ENCODE measurements at regions not wholly inside any gene's neighbourhood (a gene's known extent, or its start where the extent isn't known, plus 50 kb on each side); places are given as distances from the start of the nearest gene placed in this dataset.
"Not testable (repeated sequence)": the region's sequence is repeated elsewhere in the genome, so short reads cannot be mapped to it uniquely, and the experiment has no call there.

- intact Hi-C loops (cut with DNase I), result no loop called here
- no peaks in the 10 kb centered on the region for H3K9me3 ChIP-seq
- no peaks in the 10 kb centered on the region for H3K36me3 ChIP-seq (ENCODE audit: insufficient read depth in 1 of 2, low read depth in 1 of 2)
- no peak for ATAC-seq
- no peaks in the 10 kb centered on the region for H3K4me1 ChIP-seq
- 49 to 52% (median 49%) methylated on average over 6 of the region's 6 CpGs for WGBS, 3 donors
- TF ChIP-seq, protein P1, sequence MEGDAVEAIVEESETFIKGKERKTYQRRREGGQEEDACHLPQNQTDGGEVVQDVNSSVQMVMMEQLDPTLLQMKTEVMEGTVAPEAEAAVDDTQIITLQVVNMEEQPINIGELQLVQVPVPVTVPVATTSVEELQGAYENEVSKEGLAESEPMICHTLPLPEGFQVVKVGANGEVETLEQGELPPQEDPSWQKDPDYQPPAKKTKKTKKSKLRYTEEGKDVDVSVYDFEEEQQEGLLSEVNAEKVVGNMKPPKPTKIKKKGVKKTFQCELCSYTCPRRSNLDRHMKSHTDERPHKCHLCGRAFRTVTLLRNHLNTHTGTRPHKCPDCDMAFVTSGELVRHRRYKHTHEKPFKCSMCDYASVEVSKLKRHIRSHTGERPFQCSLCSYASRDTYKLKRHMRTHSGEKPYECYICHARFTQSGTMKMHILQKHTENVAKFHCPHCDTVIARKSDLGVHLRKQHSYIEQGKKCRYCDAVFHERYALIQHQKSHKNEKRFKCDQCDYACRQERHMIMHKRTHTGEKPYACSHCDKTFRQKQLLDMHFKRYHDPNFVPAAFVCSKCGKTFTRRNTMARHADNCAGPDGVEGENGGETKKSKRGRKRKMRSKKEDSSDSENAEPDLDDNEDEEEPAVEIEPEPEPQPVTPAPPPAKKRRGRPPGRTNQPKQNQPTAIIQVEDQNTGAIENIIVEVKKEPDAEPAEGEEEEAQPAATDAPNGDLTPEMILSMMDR (IDR thresholded peaks at IDR 0.05), result no peak
- H3K4me3 ChIP-seq, result no peak overlapping the region
- H3K27me3 ChIP-seq (ENCODE audit: insufficient read depth in 3 of 3, low read length in 2 of 3), result peaks cover 0 to 10% (median 0%) of the 10 kb centered on the region in 3 donors
- no peak overlapping the region for H3K27ac ChIP-seq
- DNase-seq, result no peak
Measured at GRCh38 chr14:106120101-106120500, 593.7 kb downstream of the TMEM121 start.

DNA sequence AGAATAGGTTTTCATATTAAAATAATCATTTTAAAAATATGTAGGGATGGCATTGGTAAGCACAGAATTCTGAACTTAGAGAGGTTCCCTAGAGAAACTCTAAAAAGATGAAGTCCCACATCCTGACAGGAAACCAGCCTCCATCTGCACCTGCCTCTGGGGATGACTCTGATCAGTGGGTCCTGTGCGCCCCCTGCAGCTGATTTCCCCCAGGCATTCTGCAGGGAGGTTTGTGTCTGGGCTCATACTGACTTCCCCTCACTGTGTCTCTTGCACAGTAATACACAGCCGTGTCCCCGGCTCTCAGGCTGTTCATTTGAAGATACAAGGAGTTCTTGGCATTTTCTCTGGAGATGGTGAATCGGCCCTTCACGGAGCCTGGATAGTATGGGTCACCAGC, 602.9 kb downstream of the TMEM121 start:
- TF ChIP-seq, protein P1 (IDR thresholded peaks at IDR 0.05), result no peak
- DNase-seq (no peak), ATAC-seq (no peak)
- no peaks in the 10 kb centered on the region for H3K9me3 ChIP-seq
- H3K4me1 ChIP-seq, result no peaks in the 10 kb centered on the region
- H3K27ac ChIP-seq, result no peak overlapping the region
- peaks cover 0 to 4% (median 0%) of the 10 kb centered on the region in 3 donors for H3K27me3 ChIP-seq (ENCODE audit: insufficient read depth in 3 of 3, low read length in 2 of 3)
- 58 to 71% (median 65%) methylated on average over 5 of the region's 5 CpGs for WGBS, 3 donors
- no peaks in the 10 kb centered on the region for H3K36me3 ChIP-seq (ENCODE audit: insufficient read depth in 1 of 2, low read depth in 1 of 2)
- no peak overlapping the region for H3K4me3 ChIP-seq
- intact Hi-C loops (cut with DNase I), result no loop called here

GRCh38 chr14:106129904-106130661, 603.7 kb downstream of the TMEM121 start:
- H3K4me1 ChIP-seq; intact Hi-C loops (cut with DNase I); H3K27me3 ChIP-seq (ENCODE audit: insufficient read depth in 3 of 3, low read length in 2 of 3): not testable (repeated sequence)

GRCh38 chr14:106133126-106133525, 606.7 kb downstream of the TMEM121 start:
- H3K27ac ChIP-seq; intact Hi-C loops (cut with DNase I); H3K27me3 ChIP-seq (ENCODE audit: insufficient read depth in 3 of 3, low read length in 2 of 3); H3K4me1 ChIP-seq; H3K36me3 ChIP-seq (ENCODE audit: insufficient read depth in 1 of 2, low read depth in 1 of 2); H3K9me3 ChIP-seq; H3K4me3 ChIP-seq; DNase-seq; ATAC-seq: not testable (repeated sequence)
- WGBS, 3 donors, result 21 to 41% (median 25%) methylated on average over 2 of the region's 2 CpGs

More at GRCh38 chr14:106129904-106130661, 603.7 kb downstream of the TMEM121 start:
- H3K27ac ChIP-seq; ATAC-seq; DNase-seq; H3K9me3 ChIP-seq; H3K36me3 ChIP-seq (ENCODE audit: insufficient read depth in 1 of 2, low read depth in 1 of 2); H3K4me3 ChIP-seq: not testable (repeated sequence)
- WGBS, 3 donors, result 49 to 60% (median 57%) methylated on average over 8 of the region's 8 CpGs

DNA sequence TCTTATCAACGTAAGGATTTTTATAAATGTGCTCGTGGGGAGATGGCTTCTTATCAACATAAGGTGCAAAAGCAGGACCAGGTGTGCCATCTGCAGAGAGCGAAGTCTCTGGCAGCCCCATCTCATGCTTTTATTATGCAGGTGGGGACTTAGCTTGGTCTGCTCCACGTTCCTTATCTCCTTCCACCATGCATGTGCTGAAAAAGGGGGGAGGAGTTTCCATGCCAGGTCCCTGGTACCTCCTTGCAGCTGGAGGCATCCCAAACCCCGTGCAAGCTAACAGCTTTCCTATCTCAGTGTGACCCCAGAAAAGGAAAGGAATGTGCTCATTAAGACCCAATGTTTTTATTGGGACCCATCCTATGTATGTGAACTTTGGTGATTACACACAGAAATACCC, 608.5 kb downstream of the TMEM121 start:
- H3K9me3 ChIP-seq, result no peaks in the 10 kb centered on the region

More for the DNA sequence above, 608.5 kb downstream of the TMEM121 start:
- TF ChIP-seq, protein P1 (IDR thresholded peaks at IDR 0.05), result no peak
- Histone ChIP-seq H3K4me3 (no peak overlapping the region), H3K36me3 (ENCODE audit: insufficient read depth in 1 of 2, low read depth in 1 of 2) (no peaks in the 10 kb centered on the region), H3K27me3 (ENCODE audit: insufficient read depth in 3 of 3, low read length in 2 of 3) (peaks cover 0 to 4% (median 0%) of the 10 kb centered on the region in 3 donors), H3K4me1 (no peaks in the 10 kb centered on the region), H3K27ac (no peak overlapping the region)
- no peak for ATAC-seq
- intact Hi-C loops (cut with DNase I), result no loop called here
- no peak for DNase-seq
- WGBS, 3 donors, result 42 to 48% (median 44%) methylated on average over 5 of the region's 5 CpGs
